ENCODE measurements at regions not wholly inside any gene's neighbourhood (a gene's known extent, or its start where the extent isn't known, plus 50 kb on each side); places are given as distances from the start of the nearest gene placed in this dataset.

DNA sequence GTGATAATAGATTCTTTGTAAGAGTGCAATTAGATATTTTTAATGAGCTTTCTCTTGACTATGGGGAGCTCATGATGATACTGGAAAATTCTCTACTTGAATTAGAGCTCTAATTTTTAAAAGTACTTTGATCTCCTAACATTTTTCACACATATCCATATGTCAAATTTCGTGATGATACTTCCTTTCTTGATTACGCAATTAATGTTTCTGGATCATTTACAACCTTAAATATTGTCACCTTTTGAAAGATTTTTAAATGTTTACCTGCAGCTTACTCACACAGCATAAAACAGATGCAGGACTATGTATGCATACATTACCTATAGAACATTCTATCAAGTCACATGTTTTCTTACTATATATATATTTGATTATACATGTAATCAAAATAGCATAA lies 598.5 kb upstream of the DSEL start:
- no peak for DNase-seq
- no TSS peak for BruUV-seq (replicated peaks)
- CTCF ChIA-PET: interaction anchor here (0.6 kb wide), 2 partner anchors 516 to 1020 kb away, joined by 3 read pairs; no protein-coding TSS in a partner anchor
- Mint-ChIP-seq H3K4me3 (ENCODE audit: low read depth, unreplicated experiment) (no peak overlapping the region), H3K36me3 (ENCODE audit: insufficient read depth, unreplicated experiment) (no peaks in the 10 kb centered on the region), H3K9me3 (ENCODE audit: low read depth, unreplicated experiment) (peaks cover 1% of the 10 kb centered on the region), H3K27ac (ENCODE audit: unreplicated experiment) (no peak overlapping the region), H3K4me1 (ENCODE audit: low read depth, unreplicated experiment) (peaks cover 7% of the 10 kb centered on the region), H3K27me3 (ENCODE audit: unreplicated experiment) (no peaks in the 10 kb centered on the region)
- intact Hi-C loops (cut with micrococcal nuclease; ENCODE audit: unreplicated experiment): no loop called here
- TF ChIP-seq, protein P1, sequence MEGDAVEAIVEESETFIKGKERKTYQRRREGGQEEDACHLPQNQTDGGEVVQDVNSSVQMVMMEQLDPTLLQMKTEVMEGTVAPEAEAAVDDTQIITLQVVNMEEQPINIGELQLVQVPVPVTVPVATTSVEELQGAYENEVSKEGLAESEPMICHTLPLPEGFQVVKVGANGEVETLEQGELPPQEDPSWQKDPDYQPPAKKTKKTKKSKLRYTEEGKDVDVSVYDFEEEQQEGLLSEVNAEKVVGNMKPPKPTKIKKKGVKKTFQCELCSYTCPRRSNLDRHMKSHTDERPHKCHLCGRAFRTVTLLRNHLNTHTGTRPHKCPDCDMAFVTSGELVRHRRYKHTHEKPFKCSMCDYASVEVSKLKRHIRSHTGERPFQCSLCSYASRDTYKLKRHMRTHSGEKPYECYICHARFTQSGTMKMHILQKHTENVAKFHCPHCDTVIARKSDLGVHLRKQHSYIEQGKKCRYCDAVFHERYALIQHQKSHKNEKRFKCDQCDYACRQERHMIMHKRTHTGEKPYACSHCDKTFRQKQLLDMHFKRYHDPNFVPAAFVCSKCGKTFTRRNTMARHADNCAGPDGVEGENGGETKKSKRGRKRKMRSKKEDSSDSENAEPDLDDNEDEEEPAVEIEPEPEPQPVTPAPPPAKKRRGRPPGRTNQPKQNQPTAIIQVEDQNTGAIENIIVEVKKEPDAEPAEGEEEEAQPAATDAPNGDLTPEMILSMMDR (IDR thresholded peaks at IDR 0.05; ENCODE audit: unreplicated experiment): no peak

GRCh38 chr18:68104036-68104435 lies 587.5 kb upstream of the DSEL start:
- DNase-seq: no peak

DNA sequence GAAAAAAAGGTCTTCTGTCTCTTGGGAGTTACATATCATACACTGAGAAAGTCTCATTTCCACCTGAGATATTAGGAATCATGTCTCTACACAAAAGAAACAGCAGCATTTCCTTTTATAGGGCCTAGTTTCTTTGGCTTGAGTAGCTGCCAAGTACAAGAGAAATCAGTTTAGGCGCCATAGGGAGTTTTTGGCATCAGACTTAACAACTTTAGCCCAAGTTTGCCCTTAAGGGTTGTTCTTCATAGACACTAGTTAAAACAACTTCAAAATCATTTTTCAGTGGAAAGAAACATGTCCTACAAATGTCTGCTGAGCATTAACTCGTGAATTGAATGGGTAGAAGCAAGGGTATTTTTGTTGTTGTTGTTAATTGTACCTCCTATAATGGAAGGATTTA lies 587.0 kb upstream of the DSEL start:
- Mint-ChIP-seq H3K27ac (ENCODE audit: unreplicated experiment) (no peak overlapping the region), H3K27me3 (ENCODE audit: unreplicated experiment) (no peaks in the 10 kb centered on the region), H3K4me3 (ENCODE audit: low read depth, unreplicated experiment) (no peak overlapping the region), H3K36me3 (ENCODE audit: insufficient read depth, unreplicated experiment) (no peaks in the 10 kb centered on the region), H3K4me1 (ENCODE audit: low read depth, unreplicated experiment) (no peaks in the 10 kb centered on the region), H3K9me3 (ENCODE audit: low read depth, unreplicated experiment) (no peaks in the 10 kb centered on the region)
- TF ChIP-seq, protein P1 (IDR thresholded peaks at IDR 0.05; ENCODE audit: unreplicated experiment): no peak
- no peak for DNase-seq
- BruUV-seq (replicated peaks): no TSS peak
- CTCF ChIA-PET: no interaction called here
- intact Hi-C loops (cut with micrococcal nuclease; ENCODE audit: unreplicated experiment): no loop called here

More at GRCh38 chr18:68104036-68104435, 587.5 kb upstream of the DSEL start:
- no peaks in the 10 kb centered on the region for H3K9me3 Mint-ChIP-seq (ENCODE audit: low read depth, unreplicated experiment)
- no peaks in the 10 kb centered on the region for H3K27me3 Mint-ChIP-seq (ENCODE audit: unreplicated experiment)
- H3K4me1 Mint-ChIP-seq (ENCODE audit: low read depth, unreplicated experiment): no peaks in the 10 kb centered on the region
- CTCF ChIA-PET: no interaction called here
- no peak overlapping the region for H3K4me3 Mint-ChIP-seq (ENCODE audit: low read depth, unreplicated experiment)
- no TSS peak for BruUV-seq (replicated peaks)
- H3K36me3 Mint-ChIP-seq (ENCODE audit: insufficient read depth, unreplicated experiment): no peaks in the 10 kb centered on the region
- intact Hi-C loops (cut with micrococcal nuclease; ENCODE audit: unreplicated experiment): no loop called here
- H3K27ac Mint-ChIP-seq (ENCODE audit: unreplicated experiment): no peak overlapping the region
- TF ChIP-seq, protein P1 (IDR thresholded peaks at IDR 0.05; ENCODE audit: unreplicated experiment): no peak

DNA sequence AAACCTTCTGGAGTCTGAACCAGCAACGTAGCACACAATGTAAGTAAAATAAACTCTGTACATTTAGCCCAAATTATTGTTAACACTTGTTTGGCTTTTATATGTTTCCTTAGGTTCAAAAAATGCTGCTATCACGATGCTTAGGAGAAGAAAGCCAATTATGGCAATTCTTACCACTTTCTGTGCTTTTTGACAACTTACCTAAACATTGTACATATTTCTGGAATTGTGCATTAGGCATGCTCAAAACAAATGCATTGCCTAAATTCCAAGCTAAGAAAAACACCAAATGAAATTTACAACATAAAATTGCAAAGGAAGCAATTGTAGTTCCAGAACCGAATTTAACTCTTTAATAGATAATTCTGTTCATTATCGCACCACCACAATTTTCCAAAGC lies 585.6 kb upstream of the DSEL start:
- Mint-ChIP-seq H3K4me1 (ENCODE audit: low read depth, unreplicated experiment) (no peaks in the 10 kb centered on the region), H3K36me3 (ENCODE audit: insufficient read depth, unreplicated experiment) (no peaks in the 10 kb centered on the region), H3K4me3 (ENCODE audit: low read depth, unreplicated experiment) (no peak overlapping the region), H3K27ac (ENCODE audit: unreplicated experiment) (no peak overlapping the region), H3K9me3 (ENCODE audit: low read depth, unreplicated experiment) (no peaks in the 10 kb centered on the region), H3K27me3 (ENCODE audit: unreplicated experiment) (no peaks in the 10 kb centered on the region)
- BruUV-seq (replicated peaks): no TSS peak
- TF ChIP-seq, protein P1 (IDR thresholded peaks at IDR 0.05; ENCODE audit: unreplicated experiment): no peak
- CTCF ChIA-PET: no interaction called here
- intact Hi-C loops (cut with micrococcal nuclease; ENCODE audit: unreplicated experiment): no loop called here
- DNase-seq: no peak
